HepG2 (cell line): ENCODE measurements at regions not wholly inside any gene's neighbourhood (a gene's known extent, or its start where the extent isn't known, plus 50 kb on each side); places are given as distances from the start of the nearest gene placed in this dataset.

Experiments used
- ATAC-seq: fragments of 200-7000 bp; cut with Tn5 transposase; 3 replicates; pipeline ENCODE4 v1.9.1; 2020; ENCODE audit warnings: mild to moderate bottlenecking, moderate library complexity
- BruUV-seq: library from RNA; stranded (reverse); fragments of 400-500 nt; replicated peaks from 2 replicates; lab custom pipeline; 2021; lab: Mats Ljungman, UMichigan
- CTCF ChIA-PET: fragments of 300-600 bp; formaldehyde crosslinking; extraction: SDS; loops from one replicate; lab custom pipeline; 2021; ENCODE audit warnings: low total read pairs, inconsistent platforms, low intra/inter-chr PET ratio; lab: Yijun Ruan, JAX
- POLR2A ChIA-PET: fragments of 350-600 bp; sonication (Branson Sonifier 250); formaldehyde crosslinking; loops from one replicate; lab custom pipeline; 2020; ENCODE audit warnings: antibody characterized with exemption, inconsistent platforms; lab: Yijun Ruan, JAX
- DNase-seq: peaks from one replicate; pipeline ENCODE4 v3.0.0-alpha.2; 2015; ENCODE audit warnings: low spot score
- FAIRE-seq: peaks from 3 replicates; lab custom pipeline; 2011; peaks lifted over from hg19 to GRCh38; lab: Jason Lieb, UNC
- H2AFZ ChIP-seq: one replicate; pipeline ENCODE4 v1.6.1; 2011; ENCODE audit warnings: low read length, inconsistent platforms
- H3K27ac ChIP-seq: fragments of 300-600 bp; 3 replicates; pipeline ENCODE4 v1.8.0; 2011; ENCODE audit warnings: mixed run types, mild to moderate bottlenecking, mixed read lengths, low read length, inconsistent platforms; ENCODE audit not compliant: insufficient read depth; ENCODE audit errors: extremely low read length
- H3K27me3 ChIP-seq, 2 experiments: fragments of 200-600 bp in 1 of 2; 2 replicates in 1 of 2; 3 replicates in 1 of 2; pipeline versions ENCODE4 v1.6.0 to v1.8.0; 2011; ENCODE audit warnings: low read length in 2 of 2, mild to moderate bottlenecking in 2 of 2, moderate library complexity in 2 of 2, inconsistent platforms in 1 of 2; ENCODE audit not compliant: insufficient read depth in 2 of 2, control insufficient read depth in 1 of 2
- H3K36me3 ChIP-seq, 2 experiments: fragments of 200-600 bp in 1 of 2; replicated peaks in 1 of 2; 2 replicates in 1 of 2; 3 replicates in 1 of 2; pipeline versions ENCODE4 v1.5.1 to v1.8.0; 2011; ENCODE audit warnings: low read length in 2 of 2, inconsistent platforms in 1 of 2; ENCODE audit not compliant: insufficient read depth in 2 of 2, control insufficient read depth in 1 of 2
- H3K4me1 ChIP-seq: 2 replicates; pipeline ENCODE4 v1.5.1; 2012; ENCODE audit warnings: low read length, inconsistent platforms; ENCODE audit not compliant: insufficient read depth
- H3K4me2 ChIP-seq: 2 replicates; pipeline ENCODE4 v1.6.0; 2011; ENCODE audit warnings: low read depth, low read length, inconsistent platforms
- H3K4me3 ChIP-seq, 3 experiments: fragments of 200-600 bp in 1 of 3; sonication (generic), shearing (Covaris generic) in 1 of 3; replicated peaks in 1 of 3; 2 replicates each; pipeline ENCODE4 v1.5.1; 2011 to 2016; ENCODE audit warnings: low read length in 3 of 3, inconsistent platforms in 2 of 3, low read depth in 2 of 3, mild to moderate bottlenecking in 2 of 3, control low read depth in 1 of 3, mixed read lengths in 1 of 3; ENCODE audit not compliant: insufficient read depth in 1 of 3
- H3K79me2 ChIP-seq: one replicate; pipeline ENCODE4 v1.6.1; 2011; ENCODE audit warnings: low read length, inconsistent platforms; ENCODE audit not compliant: insufficient read depth
- H3K9ac ChIP-seq: 2 replicates; pipeline ENCODE4 v1.6.0; 2011; ENCODE audit warnings: mild to moderate bottlenecking, low read depth, low read length, inconsistent platforms; ENCODE audit not compliant: insufficient read depth
- H3K9me3 ChIP-seq: 2 replicates; pipeline ENCODE4 v1.5.1; 2012; ENCODE audit warnings: mild to moderate bottlenecking, low read length
- H4K20me1 ChIP-seq: 2 replicates; pipeline ENCODE4 v1.6.0; 2011; ENCODE audit warnings: inconsistent platforms, mild to moderate bottlenecking, low read length, moderate library complexity; ENCODE audit not compliant: insufficient read depth
- ATF7 ChIP-seq, 2 experiments: fragments of 450-650 bp in 1 of 2; sonication (generic) in 1 of 2; formaldehyde crosslinking in 1 of 2; IDR thresholded peaks; 2 replicates each; pipeline versions ENCODE4 v1.4.0 to v1.6.1; 2016 to 2020; ENCODE audit warnings: antibody characterized with exemption in 1 of 2, mild to moderate bottlenecking in 1 of 2, missing genetic modification reagents in 1 of 2
- CENPX ChIP-seq: sonication (generic); formaldehyde crosslinking; IDR thresholded peaks from 2 replicates; pipeline ENCODE4 v1.9.0; 2021; ENCODE audit warnings: mild to moderate bottlenecking, missing genetic modification reagents, moderate library complexity
- IRX3 ChIP-seq: sonication (generic); formaldehyde crosslinking; IDR thresholded peaks from 2 replicates; pipeline ENCODE4 v1.8.1; 2023; ENCODE audit warnings: mild to moderate bottlenecking, low read depth, missing genetic modification reagents, borderline replicate concordance
- MAZ ChIP-seq, 2 experiments: sonication (generic) in 1 of 2; formaldehyde crosslinking in 1 of 2; IDR thresholded peaks; 2 replicates each; pipeline versions ENCODE4 v1.5.0 to v1.6.1; 2012 to 2020; ENCODE audit warnings: low read depth in 2 of 2, mild to moderate bottlenecking in 2 of 2, borderline replicate concordance in 1 of 2, improper control_type of control experiment in 1 of 2, low read length in 1 of 2, missing genetic modification reagents in 1 of 2, moderate library complexity in 1 of 2
- NKX3-1 ChIP-seq: sonication (generic); formaldehyde crosslinking; IDR thresholded peaks from 2 replicates; pipeline ENCODE4 v1.5.0; 2020; ENCODE audit warnings: missing genetic modification reagents
- PCBP2 ChIP-seq: fragments of 200-400 bp; formaldehyde crosslinking; optimal IDR thresholded peaks from 2 replicates; pipeline ENCODE3; 2018; ENCODE audit warnings: low read length, low read depth; ENCODE audit not compliant: poor library complexity, severe bottlenecking
- PITX1 ChIP-seq: sonication (generic); formaldehyde crosslinking; IDR thresholded peaks from 2 replicates; pipeline ENCODE4 v1.5.1; 2020; ENCODE audit warnings: mild to moderate bottlenecking, missing genetic modification reagents
- SNRNP70 ChIP-seq: fragments of 200-400 bp; formaldehyde crosslinking; IDR thresholded peaks from 2 replicates; pipeline ENCODE4 v1.6.1; 2017; ENCODE audit warnings: mild to moderate bottlenecking, low read depth, low read length, moderate library complexity
- TSC22D2 ChIP-seq: sonication (generic); formaldehyde crosslinking; IDR thresholded peaks from 2 replicates; pipeline ENCODE4 v1.5.1; 2020; ENCODE audit warnings: missing genetic modification reagents, mild to moderate bottlenecking, borderline replicate concordance
- ZFP41 ChIP-seq: sonication (generic); formaldehyde crosslinking; IDR thresholded peaks from 2 replicates; pipeline ENCODE4 v1.4.0; 2020; ENCODE audit warnings: mild to moderate bottlenecking, missing genetic modification reagents, borderline replicate concordance
- ZIK1 ChIP-seq: sonication (generic); formaldehyde crosslinking; IDR thresholded peaks from 2 replicates; pipeline ENCODE4 v1.5.0; 2020; ENCODE audit warnings: mild to moderate bottlenecking, low read depth, missing genetic modification reagents, borderline replicate concordance
- ZNF501 ChIP-seq: sonication (generic); formaldehyde crosslinking; IDR thresholded peaks from 2 replicates; pipeline ENCODE4 v1.5.1; 2020; ENCODE audit warnings: mild to moderate bottlenecking, moderate library complexity, missing genetic modification reagents
- ZNF749 ChIP-seq: sonication (generic); formaldehyde crosslinking; IDR thresholded peaks from 2 replicates; pipeline ENCODE4 v1.8.0; 2022; ENCODE audit warnings: mild to moderate bottlenecking, missing genetic modification reagents, moderate library complexity, borderline replicate concordance
- ZNF776 ChIP-seq: sonication (generic); formaldehyde crosslinking; IDR thresholded peaks from 2 replicates; pipeline ENCODE4 v1.4.0; 2020; ENCODE audit warnings: mild to moderate bottlenecking, missing genetic modification reagents
- ZSCAN25 ChIP-seq: sonication (generic); formaldehyde crosslinking; IDR thresholded peaks from 2 replicates; pipeline ENCODE4 v1.8.0; 2022; ENCODE audit warnings: mild to moderate bottlenecking, missing genetic modification reagents
- WGBS: methylation state at CpG from one replicate; pipeline ENCODE4 v1.1.6; 2017; ENCODE audit warnings: low lambda C conversion rate; 5-methylcytosine and 5-hydroxymethylcytosine counted together
- in situ Hi-C: cut with HindIII; loops from 2 replicates; pipeline ENCODE4 v1.10.0; 2017; ENCODE audit warnings: low pct_unique_long_range_greater_than_20kb; ENCODE audit not compliant: extremely low pct_ligation_motif_present
- intact Hi-C: fragments of 100-400 bp; cut with micrococcal nuclease; formaldehyde crosslinking; loops from one replicate; pipeline ENCODE4 v1.10.0; 2022; ENCODE audit not compliant: unreplicated experiment
- TF ChIP-seq, protein P1 (sequence below): sonication (generic); formaldehyde crosslinking; IDR thresholded peaks from 2 replicates; pipeline ENCODE4 v1.8.0; 2022; ENCODE audit warnings: mild to moderate bottlenecking, missing genetic modification reagents; ENCODE audit not compliant: insufficient replicate concordance
- TF ChIP-seq, protein P2 (sequence below): sonication (generic); formaldehyde crosslinking; IDR thresholded peaks from 2 replicates; pipeline ENCODE4 v1.5.0; 2020; ENCODE audit warnings: mild to moderate bottlenecking, missing genetic modification reagents
- TF ChIP-seq, protein P3 (sequence below): sonication (generic); formaldehyde crosslinking; IDR thresholded peaks from 2 replicates; pipeline ENCODE4 v1.5.1; 2020; ENCODE audit warnings: mild to moderate bottlenecking, moderate library complexity, missing genetic modification reagents

DNA sequence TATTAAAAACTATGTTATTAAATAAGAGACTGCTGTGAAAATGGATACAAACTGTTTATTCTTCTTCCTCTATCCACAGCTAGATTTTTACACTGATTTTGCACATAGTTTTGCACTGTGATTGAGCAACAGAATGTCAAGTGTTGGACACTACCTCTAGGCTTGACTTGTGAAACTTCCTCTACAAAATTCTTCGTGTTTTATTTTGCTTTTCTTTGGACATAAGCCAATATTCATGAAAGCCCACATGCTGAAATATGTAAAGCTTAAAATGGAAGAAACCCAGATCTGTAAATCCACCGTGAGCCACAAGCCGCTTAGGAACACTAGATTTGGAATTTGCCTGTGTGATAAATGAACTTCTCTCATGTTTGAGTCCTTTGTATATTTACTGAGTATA, 849.4 kb downstream of the FSTL5 start:
- H3K4me3 ChIP-seq: no peak overlapping the region
- BruUV-seq: no TSS peak
- ChIA-PET POLR2A (no interaction called here), CTCF (no interaction called here)
- FAIRE-seq (no peak), DNase-seq (no peak), ATAC-seq (no peak)
- no peaks in the 10 kb centered on the region for H3K27me3 ChIP-seq
- no peak overlapping the region for H2AFZ ChIP-seq
- in situ Hi-C loops (loop anchor here (25.0 kb wide), 1 partner anchor 848 kb away; the partner anchor contains the start of gene FSTL5), intact Hi-C loops (loop anchor here (10.0 kb wide), 1 partner anchor 1830 kb away; no protein-coding TSS in a partner anchor)
- H3K4me2 ChIP-seq: no peak overlapping the region
- 33% methylated on average over 3 of the region's 3 CpGs for WGBS
- no peak overlapping the region for H3K27ac ChIP-seq
- H3K9ac ChIP-seq: no peak overlapping the region
- H3K36me3 ChIP-seq: no peaks in the 10 kb centered on the region
- no peaks in the 10 kb centered on the region for H4K20me1 ChIP-seq
- H3K4me1 ChIP-seq: no peaks in the 10 kb centered on the region
- no peaks in the 10 kb centered on the region for H3K9me3 ChIP-seq
- H3K79me2 ChIP-seq: no peaks in the 10 kb centered on the region
- TF ChIP-seq ZSCAN25 (CRISPR knock-in tag): no peak
- no peak for TF ChIP-seq CENPX
- no peak for TF ChIP-seq ZIK1 (CRISPR knock-in tag)
- no peak for TF ChIP-seq MAZ (IDR thresholded peaks at IDR 0.05; ENCODE audit: borderline replicate concordance, low read depth, low read length)
- no peak for TF ChIP-seq MAZ (CRISPR knock-in tag; IDR thresholded peaks at IDR 0.05; ENCODE audit: low read depth)
- TF ChIP-seq ATF7 (IDR thresholded peaks at IDR 0.05): no peak
- no peak for TF ChIP-seq ATF7 (CRISPR knock-in tag; IDR thresholded peaks at IDR 0.05)
- no peak for TF ChIP-seq ZFP41
- no peak for TF ChIP-seq ZNF501 (CRISPR knock-in tag)
- TF ChIP-seq SNRNP70: no peak
- TF ChIP-seq, protein P1, sequence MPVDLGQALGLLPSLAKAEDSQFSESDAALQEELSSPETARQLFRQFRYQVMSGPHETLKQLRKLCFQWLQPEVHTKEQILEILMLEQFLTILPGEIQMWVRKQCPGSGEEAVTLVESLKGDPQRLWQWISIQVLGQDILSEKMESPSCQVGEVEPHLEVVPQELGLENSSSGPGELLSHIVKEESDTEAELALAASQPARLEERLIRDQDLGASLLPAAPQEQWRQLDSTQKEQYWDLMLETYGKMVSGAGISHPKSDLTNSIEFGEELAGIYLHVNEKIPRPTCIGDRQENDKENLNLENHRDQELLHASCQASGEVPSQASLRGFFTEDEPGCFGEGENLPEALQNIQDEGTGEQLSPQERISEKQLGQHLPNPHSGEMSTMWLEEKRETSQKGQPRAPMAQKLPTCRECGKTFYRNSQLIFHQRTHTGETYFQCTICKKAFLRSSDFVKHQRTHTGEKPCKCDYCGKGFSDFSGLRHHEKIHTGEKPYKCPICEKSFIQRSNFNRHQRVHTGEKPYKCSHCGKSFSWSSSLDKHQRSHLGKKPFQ (CRISPR knock-in tag): no peak
- TF ChIP-seq ZNF776 (CRISPR knock-in tag): no peak
- no peak for TF ChIP-seq IRX3 (CRISPR knock-in tag)
- no peak for TF ChIP-seq PITX1
- TF ChIP-seq, protein P2, sequence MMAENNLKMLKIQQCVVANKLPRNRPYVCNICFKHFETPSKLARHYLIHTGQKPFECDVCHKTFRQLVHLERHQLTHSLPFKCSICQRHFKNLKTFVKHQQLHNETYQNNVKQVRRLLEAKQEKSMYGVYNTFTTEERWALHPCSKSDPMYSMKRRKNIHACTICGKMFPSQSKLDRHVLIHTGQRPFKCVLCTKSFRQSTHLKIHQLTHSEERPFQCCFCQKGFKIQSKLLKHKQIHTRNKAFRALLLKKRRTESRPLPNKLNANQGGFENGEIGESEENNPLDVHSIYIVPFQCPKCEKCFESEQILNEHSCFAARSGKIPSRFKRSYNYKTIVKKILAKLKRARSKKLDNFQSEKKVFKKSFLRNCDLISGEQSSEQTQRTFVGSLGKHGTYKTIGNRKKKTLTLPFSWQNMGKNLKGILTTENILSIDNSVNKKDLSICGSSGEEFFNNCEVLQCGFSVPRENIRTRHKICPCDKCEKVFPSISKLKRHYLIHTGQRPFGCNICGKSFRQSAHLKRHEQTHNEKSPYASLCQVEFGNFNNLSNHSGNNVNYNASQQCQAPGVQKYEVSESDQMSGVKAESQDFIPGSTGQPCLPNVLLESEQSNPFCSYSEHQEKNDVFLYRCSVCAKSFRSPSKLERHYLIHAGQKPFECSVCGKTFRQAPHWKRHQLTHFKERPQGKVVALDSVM (CRISPR knock-in tag): no peak
- TF ChIP-seq TSC22D2: no peak
- no peak for TF ChIP-seq ZNF749
- no peak for TF ChIP-seq NKX3-1
- TF ChIP-seq, protein P3, sequence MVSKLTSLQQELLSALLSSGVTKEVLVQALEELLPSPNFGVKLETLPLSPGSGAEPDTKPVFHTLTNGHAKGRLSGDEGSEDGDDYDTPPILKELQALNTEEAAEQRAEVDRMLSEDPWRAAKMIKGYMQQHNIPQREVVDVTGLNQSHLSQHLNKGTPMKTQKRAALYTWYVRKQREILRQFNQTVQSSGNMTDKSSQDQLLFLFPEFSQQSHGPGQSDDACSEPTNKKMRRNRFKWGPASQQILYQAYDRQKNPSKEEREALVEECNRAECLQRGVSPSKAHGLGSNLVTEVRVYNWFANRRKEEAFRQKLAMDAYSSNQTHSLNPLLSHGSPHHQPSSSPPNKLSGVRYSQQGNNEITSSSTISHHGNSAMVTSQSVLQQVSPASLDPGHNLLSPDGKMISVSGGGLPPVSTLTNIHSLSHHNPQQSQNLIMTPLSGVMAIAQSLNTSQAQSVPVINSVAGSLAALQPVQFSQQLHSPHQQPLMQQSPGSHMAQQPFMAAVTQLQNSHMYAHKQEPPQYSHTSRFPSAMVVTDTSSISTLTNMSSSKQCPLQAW (CRISPR knock-in tag): no peak
- TF ChIP-seq PCBP2: no peak
